IPS DF 4.7 (cell line): ENCODE measurements at regions not wholly inside any gene's neighbourhood (a gene's known extent, or its start where the extent isn't known, plus 50 kb on each side); places are given as distances from the start of the nearest gene placed in this dataset.
"Not testable (repeated sequence)": the region's sequence is repeated elsewhere in the genome, so short reads cannot be mapped to it uniquely, and the experiment has no call there.

ENCODE experiments used
- DNase-seq: peaks from one replicate; pipeline ENCODE4 v3.0.0-alpha.2; 2013; ENCODE audit warnings: low spot score; ENCODE audit errors: extremely low read depth

- no peak for DNase-seq
These were observed 327.7 kb downstream of the PPP1R2C start for GRCh38 chrX:42450228-42450627.

DNA sequence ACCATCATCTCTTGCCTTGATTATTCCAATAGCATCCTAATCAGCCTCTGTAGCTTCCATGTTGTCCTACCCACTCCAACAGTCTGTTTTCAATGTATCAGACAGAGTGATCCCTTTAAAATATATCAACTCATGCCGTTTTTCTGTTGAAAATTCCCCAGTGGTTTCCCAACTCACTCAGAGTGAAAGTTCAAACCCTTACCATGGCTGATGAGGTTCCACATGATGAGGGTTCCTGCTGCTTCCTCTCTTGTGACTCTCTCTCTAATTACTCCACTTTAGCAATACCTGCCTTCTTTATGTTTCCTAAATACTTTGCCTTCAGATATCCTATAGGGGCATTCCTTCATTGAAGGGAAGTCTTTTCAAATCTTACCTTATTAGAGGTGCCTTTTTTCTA lies 334.7 kb downstream of the PPP1R2C start:
- DNase-seq: no peak

GRCh38 chrX:42442745-42443144 lies 335.2 kb downstream of the PPP1R2C start:
- DNase-seq: no peak

- no peak for DNase-seq
These were observed 340.8 kb downstream of the PPP1R2C start for GRCh38 chrX:42437211-42437610.

DNA sequence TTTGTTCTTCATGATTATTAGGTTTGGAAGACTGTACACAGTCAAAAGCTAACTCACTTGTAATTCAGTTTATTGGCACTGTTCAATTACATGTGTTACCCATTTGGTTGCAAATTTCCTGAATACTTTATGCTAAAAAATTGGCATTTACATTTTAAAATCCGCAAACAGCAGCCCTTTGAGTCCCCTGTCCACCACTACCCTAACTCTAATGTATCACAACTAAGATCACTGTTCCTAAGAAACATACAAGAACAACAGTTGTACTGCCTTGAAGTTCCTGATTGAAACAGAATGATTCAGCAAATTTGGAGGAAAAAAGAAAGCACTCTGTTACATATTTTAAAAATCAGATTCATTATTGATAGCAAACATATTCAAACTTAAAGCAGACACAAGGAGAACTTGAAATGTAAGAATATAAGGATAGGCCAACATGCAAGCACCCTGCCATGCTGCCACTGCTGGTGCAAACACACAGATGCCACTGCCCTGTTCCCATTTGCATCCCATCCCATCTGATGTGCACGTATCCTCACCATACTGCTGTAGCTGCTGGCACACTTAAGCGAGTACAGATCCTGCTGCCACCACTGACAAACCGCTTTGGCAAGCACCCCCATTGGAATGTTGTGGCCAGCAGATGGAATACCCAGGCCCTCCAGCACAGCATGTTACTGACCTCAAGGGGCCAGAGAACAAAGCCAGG lies 343.4 kb downstream of the PPP1R2C start:
- no peak for DNase-seq

GRCh38 chrX:42432552-42432951 lies 345.4 kb downstream of the PPP1R2C start:
- DNase-seq: no peak

DNA sequence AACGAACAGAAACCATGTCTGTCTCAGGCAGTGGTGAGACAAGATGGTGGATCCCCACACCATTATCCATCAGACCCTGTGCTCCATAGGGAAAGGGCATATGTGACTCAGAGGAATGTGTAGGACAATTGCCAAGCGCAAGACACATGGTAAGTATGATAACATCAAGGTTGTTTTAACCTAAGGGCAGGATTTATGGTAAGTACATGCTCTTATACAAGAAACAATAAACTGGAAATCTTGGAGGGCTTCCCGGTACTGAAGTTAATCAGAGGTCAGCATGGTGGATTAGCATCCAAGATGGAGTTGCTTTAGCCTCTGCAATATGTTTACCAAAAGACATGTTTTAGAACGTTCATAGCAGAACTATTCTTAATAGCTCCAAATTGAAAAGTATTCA lies 355.0 kb downstream of the PPP1R2C start:
- DNase-seq: no peak

DNA sequence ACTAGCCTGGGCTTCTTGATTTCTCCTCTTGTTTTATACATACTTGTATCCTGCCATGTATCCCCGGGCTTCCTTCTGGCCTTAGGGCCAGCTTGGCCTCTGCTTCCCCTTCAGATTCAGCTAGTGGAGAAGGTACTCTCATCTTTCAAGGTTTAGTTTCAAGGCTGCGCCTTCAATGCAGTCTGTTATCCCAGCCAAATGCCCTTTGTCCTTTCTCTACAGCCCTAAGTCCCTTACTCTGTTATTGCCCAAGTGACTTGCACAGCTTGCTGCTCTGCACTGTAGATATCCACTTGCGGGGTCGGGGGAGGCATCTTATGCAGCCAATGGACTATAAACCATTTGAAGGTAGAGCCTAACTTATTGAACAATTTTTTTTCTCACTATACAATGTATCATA lies 357.5 kb downstream of the PPP1R2C start:
- DNase-seq: no peak

DNA sequence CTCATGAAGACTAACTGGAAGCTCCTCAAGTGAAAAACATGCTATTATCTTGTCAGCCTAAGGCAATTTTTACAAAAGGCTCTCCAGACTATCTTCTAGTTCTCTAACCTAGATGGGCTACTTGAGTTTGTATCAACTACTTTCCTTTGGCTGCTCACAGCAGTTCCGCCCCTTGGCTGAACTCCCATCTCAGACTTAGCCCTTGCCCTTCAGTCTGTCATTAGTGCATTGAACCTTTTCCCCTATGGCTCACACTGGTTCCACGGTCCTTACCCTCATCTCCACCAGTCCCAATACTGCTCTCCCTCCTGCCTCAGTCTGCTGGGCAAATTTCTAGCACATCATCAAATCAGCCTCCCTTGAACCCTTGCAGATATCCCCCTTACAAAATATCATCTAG lies 362.3 kb downstream of the PPP1R2C start:
- no peak for DNase-seq

DNA sequence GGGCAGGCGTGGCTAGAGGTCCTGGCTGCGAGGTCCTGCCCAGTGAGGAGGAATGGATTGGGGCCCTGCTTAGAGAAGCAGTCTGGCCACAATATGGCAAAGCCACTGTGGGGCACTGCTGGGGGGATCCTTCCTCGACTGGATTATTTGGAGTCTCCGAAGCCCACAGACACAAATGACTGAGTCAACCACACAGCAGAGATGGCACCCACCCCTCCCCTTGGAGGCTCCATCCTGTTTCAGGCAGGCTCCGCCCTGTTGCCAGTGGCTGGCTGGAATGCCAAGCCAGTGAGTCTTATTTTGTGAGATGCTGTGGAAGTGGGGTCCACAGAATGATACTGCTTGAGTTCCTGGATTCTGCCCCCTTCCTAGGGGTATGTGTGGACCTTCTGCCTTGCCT lies 363.9 kb downstream of the PPP1R2C start:
- DNase-seq: no peak

GRCh38 chrX:42399632-42400024 lies 378.3 kb downstream of the PPP1R2C start:
- DNase-seq: no peak

DNA sequence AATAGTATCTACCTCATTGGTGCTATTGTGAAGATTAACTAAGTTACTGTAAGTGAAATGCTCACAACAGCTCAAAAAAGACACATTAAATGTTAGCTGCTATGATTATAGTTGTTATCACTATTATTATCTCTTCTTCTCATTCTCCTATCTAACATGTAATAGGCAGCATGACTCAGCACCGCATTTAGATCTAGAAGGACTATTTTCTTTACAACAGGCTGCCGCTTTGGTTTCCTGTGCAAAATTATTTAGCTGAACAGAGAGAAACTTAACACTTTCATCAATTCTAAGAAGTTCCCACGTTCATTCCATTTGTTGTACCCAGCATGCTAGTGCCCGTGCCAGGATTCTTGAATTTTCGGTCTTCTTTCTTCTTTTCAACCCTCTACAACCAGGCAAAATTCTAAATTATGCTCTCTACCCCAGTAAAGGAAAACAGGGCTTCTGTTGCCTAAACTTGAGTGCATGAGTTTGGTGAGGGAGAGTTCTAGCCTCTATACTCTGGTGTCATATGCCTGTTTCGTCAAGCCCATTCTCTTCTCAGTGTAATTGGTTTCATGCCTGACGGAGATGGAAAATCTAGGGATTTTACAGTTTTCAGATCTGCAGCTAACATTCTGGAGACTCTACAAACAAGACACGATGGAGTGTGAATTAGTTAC lies 378.9 kb downstream of the PPP1R2C start:
- DNase-seq: no peak

DNA sequence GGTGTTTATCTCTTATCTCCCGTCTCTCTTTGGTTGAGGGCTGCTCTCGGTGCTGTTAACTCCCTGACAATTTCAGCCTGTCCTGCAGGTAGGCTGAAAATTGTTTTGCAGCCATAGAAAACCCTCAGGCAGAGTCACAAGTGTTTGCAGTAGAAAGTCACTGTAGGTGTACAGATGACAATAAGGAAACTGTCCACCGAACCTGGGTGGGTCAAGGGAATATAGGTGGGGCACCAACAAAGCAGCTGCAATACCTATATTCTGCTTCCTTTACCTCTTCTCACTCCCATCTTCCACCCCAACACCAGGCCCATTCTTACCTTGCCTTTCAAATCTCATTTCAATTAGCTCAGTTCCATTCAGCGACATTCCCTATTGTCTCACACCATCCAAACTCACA lies 381.8 kb downstream of the PPP1R2C start:
- DNase-seq: no peak

GRCh38 chrX:42392846-42393245 lies 385.1 kb downstream of the PPP1R2C start:
- no peak for DNase-seq

- no peak for DNase-seq
These were observed 391.3 kb downstream of the PPP1R2C start for GRCh38 chrX:42386681-42387080.

GRCh38 chrX:42385730-42386129 lies 392.2 kb downstream of the PPP1R2C start:
- DNase-seq: no peak

GRCh38 chrX:42384956-42385355 lies 393.0 kb downstream of the PPP1R2C start:
- no peak for DNase-seq

GRCh38 chrX:42378857-42379256 lies 399.1 kb downstream of the PPP1R2C start:
- DNase-seq: no peak

- DNase-seq: no peak
These were observed 402.9 kb downstream of the PPP1R2C start for GRCh38 chrX:42375086-42375485.

- no peak for DNase-seq
These were observed 411.8 kb downstream of the PPP1R2C start for GRCh38 chrX:42366181-42366580.

GRCh38 chrX:42362219-42362618 lies 415.7 kb downstream of the PPP1R2C start:
- DNase-seq: no peak

DNA sequence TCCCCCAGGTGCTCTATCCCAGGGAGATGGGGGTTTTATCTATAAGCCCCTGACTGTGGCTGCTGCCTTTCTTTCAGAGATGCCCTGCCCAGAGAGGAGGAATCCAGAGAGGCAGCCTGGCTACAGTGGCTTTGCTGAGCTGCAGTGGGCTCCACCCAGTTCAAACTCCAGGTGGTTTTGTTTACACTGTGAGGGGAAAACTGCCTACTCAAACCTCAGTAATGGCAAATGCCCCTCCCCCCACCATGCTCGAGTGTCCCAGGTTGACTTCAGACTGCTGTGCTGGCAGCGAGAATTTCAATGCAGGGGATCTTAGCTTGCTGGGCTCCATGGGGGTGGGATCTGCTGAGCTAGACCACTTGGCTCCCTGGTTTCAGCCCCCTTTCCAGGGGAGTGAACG lies 419.6 kb upstream of the CASK start:
- DNase-seq: not testable (repeated sequence)
